ENCODE measurements at regions not wholly inside any gene's neighbourhood (a gene's known extent, or its start where the extent isn't known, plus 50 kb on each side); places are given as distances from the start of the nearest gene placed in this dataset.
A peak's percentile ranks its signal among the peaks of the same experiment; 100 is the strongest.
"Not testable (repeated sequence)": the region's sequence is repeated elsewhere in the genome, so short reads cannot be mapped to it uniquely, and the experiment has no call there.

DNA sequence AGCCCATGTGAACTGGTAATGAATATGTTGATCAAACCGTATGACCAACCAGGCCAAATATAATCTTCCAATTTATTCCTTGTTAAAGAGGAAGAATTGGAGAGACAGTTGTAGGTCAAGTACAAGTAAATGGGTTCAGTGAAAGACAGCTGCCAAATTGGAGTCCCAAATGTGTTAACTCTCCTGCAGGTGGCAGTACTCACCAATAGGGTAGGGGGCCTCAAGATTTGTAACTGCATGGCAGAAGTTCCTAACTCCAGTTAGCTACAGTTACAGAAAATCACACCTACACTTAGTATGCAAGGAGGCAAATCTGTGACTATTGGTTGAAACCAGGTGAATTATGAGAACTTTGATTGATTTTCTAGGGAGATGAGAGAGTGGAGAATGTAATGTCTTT, 278.0 kb downstream of the ZBBX start:
- no peak for DNase-seq (ENCODE audit: low spot score)

DNA sequence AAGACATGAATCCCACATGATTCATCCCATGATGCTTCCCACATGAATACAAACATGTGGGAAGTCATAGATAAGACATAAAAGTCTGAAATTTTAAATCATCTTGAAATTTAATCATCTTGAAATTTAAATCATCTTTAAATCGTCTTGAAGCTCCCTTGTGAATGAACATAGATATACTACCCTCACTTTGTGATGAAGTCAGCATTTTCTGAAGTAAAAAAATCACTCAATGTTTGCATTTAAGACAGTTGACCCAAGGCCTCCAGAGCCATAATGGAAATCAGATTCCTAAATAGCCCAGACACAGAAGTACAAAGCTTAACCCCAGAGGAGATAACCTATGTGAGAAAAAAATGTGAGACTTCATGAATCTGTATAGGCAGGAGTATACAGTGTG, 279.4 kb downstream of the ZBBX start:
- no peak for DNase-seq (ENCODE audit: low spot score)

DNA sequence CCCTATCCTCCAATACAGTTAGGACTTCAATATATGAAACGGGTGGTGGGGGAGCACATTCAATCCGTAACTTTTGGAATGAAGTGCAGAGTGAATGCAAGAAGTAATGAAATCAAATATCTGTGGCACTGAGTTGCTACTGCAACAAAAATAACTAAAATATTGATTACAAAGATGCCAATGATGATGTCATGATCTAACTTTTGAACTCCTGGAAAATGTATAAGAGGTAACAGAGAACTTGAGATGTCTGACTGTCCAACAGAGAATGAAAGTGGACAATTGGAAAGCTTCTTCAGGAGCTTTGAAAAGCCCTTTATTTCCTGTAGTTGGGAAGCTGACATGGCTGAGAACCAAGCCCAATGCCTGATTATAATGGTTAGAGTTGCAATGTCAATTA, 279.9 kb downstream of the ZBBX start:
- no peak for DNase-seq (ENCODE audit: low spot score)

DNA sequence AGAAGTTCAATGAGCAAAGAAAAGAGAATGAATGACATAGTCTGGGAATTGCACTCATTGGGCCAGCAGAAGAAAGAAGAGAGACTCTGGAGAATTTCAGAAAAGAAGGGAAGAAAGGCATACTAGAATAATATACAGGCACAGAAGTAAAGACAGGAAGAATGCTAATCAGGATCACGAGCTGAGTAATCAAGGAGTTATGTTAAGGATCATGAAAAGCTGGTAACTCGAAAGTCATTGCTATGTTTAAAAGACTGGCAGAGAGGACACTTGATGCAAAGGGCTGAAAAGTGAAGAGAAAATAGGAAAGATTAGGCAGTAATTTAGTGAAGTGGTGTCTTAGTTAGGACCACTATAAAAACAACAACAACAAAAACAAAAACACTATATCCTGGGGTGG, 284.1 kb downstream of the ZBBX start:
- DNase-seq (ENCODE audit: low spot score), result no peak

DNA sequence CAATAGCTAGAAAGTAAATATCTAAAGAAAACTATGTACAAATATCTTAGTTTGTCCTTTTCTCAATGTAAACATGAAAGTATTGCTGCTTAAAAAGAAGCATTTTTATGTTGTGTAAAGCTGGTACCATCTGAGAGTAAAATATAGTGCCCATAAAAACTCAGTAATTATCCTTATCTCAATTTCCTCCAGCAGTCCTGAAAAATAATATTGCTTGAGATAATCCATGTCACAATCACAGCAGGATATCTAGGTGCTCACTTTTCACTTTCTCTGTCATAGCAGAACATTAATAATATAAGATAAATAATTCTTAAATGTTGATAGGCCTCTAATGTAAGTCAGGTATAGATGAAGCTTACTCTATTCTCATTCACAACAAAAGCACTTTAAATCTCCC, 285.5 kb downstream of the ZBBX start:
- no peak for DNase-seq (ENCODE audit: low spot score)

DNA sequence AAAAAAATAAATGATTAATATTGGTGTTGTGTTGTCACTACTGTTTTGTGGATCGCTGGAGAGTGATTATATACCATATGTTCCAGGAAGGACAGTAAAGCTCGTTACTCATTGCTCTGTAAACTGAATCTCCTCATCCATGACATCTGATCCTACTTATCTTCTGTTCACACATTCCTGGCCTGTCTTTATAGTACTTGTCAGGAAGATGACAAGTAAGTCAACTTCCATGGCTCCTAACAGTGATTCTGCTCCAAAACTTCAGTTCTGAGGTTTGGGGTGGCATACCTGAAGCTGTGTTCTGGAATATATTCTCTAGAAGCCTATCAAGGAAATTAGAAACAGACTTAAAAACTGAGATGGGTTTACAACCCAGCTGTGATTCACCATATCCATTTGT, 288.9 kb downstream of the ZBBX start:
- DNase-seq (ENCODE audit: low spot score), result no peak

DNA sequence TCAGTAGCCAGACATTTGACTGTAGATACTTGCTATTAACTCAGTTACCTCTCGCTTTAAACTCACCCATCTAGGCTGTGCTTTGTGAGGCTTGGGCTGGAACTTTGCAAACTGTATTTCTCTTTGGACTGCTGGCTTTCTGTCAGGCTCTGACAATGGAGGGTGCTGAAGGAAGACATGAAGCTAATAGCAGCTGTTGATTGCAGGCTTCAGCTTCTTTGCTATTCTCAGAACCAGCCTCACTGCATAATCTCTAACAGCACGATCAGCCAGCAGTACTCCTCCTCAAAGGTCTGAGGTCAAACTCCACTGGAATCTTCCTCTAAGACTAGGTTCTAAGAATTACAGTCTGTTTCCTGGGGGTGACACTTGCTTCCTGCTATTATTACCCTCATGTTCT, 295.6 kb downstream of the ZBBX start:
- no peak for DNase-seq (ENCODE audit: low spot score)

DNA sequence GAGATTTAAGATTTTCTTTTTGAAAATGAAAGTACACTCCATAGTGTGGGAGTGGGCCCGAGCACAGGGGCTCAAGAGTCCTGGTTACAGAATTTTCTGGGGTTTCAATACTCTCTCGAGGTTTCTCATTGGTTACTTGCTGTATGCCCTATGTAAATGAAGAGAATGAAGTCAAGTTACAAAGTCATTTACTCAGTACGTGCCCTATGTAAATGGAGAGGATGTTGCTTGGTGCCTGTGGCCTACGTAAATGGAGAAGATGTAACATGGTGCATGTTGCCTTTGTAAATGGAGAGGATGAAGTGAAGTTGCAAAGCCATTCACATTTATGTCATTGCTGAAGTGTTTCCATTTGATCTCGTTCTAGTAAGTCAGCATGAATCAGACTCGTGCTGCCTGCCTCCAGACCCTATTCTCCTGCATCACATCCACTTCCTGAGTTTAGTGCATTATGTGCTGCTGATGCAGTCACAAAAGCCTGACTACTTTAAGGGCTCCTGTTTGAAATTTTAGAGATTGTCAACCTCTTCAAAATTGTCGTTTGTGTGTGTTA, 302.0 kb downstream of the ZBBX start:
- DNase-seq (ENCODE audit: low spot score), result peak; percentile 42

DNA sequence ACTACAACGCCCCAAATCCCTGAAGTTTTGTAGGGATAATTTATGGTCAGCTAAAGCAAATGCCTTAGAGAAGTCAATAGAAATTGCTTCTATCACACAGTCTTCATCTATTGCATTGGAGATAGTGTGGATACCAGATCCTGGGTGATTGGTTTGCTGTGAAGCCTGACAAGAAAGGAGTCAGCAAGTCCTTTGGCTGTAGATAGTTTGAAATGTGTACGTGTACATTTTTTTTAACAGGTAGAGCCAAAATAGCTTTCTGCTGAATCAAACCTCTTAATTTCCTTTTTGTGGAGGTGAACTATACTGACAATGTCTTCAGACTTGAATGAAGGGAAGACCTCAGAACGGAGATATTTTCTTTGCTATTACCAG, 312.3 kb downstream of the ZBBX start:
- no peak for DNase-seq (ENCODE audit: low spot score)

DNA sequence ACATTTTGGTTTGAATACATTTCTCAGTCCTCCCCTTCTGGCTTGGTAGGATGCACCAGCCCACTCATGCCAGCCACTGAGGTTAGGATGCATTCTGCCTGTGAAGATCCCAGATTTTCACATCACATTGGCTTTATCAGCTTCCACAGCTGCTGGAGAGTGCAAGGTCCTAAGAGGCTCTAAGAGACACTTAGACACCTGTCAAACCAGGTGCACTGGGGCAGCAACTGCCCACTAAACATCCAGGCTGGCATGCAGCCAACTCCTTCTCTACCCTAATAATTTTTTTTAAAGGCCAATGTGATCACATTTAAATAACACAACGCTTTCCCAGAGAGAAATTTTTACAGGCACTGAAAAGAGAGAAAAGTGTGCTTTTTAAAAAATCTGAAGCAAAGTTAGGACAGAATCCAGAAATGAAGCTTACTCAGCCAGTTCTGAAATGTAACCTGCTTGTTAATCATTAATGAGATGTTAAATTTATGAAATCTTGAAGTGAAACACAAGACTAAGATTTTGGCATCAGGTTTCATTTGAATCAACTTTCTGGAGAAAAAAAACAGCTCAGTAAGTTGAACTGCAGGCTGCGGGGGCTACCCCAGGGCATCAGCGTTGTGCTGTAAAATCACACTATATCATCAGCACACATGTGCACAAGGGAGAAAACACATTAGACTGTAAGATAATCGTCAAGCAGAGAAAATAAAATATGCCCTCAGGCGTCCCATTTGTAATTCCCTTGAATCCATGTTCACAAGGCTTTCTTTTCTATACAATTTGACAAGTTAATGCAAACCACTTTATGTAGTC, 312.9 kb downstream of the ZBBX start:
- DNase-seq (ENCODE audit: low spot score), result no peak

DNA sequence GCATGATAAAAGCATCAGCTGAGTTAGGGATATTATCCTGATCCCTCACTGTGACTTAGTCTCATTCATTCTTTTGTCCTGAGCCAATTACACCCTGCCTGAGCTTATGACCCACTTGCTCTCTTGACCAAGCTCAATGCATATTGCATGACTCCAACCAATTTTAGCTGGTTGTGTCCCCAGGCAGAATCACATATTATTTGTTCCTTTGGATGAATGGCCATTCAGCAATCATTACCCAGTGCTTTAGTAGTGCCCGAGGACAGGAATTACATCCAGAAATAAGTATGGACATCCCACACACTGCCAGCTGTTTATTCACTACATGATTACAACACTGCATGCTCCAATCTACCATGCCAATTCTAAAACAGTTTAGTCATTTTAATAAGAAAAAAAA, 322.5 kb downstream of the ZBBX start:
- DNase-seq (ENCODE audit: low spot score), result no peak

DNA sequence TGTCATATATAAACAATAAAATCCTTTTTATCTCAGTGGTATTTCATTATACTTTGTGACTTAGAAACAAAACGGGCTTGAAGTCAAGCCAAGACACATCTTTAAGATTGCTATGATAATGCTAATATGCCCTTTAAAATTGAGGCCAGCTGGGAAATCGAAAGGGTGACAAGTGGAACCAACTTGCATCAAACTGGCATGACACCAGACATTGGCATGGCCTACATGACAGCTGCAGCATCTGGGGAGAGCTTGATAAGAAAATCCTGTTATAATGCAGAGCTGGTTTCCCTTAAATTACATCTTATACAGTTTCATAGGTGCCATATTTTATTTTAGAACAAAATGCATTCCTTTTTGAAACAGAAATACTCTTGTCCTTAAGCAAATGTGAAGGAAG, 325.2 kb downstream of the ZBBX start:
- DNase-seq (ENCODE audit: low spot score), result no peak

DNA sequence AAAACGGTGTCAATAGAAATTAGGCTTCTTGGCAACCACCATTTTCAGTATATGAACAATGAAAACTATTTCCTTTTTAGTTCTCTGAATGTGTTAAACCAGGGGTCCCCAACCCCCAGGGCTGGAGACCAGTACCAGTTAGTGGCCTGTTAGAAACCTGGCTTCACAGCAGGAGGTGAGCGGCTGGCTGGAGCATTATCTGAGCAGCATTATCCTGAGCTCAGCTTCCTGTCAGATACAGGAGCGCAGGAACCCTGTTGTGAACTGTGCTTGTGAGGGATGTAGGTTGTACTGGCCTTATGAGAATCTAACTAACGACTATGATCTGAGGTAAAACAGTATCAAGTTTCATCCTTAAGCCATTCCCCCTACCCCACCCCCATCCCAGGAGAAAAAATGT, 328.7 kb downstream of the ZBBX start:
- no peak for DNase-seq (ENCODE audit: low spot score)

DNA sequence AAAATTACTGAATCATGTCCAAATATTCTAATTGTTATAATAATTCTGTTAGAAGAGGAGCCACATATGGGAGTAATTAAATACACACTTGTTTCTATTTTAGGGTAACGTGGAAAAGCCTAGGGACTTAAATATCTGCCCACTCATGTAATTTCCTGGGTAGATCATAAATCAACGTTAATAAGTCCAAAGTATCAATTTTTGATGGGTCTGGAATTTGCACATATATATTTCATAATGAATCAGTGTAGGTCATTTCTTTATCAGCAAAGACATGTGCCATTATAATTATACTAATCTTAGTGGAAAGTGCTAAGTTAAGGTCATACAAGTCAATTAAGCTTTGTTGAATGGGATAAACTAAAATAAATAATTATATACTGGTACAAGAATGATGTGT, 346.2 kb downstream of the ZBBX start:
- DNase-seq (ENCODE audit: low spot score), result no peak

DNA sequence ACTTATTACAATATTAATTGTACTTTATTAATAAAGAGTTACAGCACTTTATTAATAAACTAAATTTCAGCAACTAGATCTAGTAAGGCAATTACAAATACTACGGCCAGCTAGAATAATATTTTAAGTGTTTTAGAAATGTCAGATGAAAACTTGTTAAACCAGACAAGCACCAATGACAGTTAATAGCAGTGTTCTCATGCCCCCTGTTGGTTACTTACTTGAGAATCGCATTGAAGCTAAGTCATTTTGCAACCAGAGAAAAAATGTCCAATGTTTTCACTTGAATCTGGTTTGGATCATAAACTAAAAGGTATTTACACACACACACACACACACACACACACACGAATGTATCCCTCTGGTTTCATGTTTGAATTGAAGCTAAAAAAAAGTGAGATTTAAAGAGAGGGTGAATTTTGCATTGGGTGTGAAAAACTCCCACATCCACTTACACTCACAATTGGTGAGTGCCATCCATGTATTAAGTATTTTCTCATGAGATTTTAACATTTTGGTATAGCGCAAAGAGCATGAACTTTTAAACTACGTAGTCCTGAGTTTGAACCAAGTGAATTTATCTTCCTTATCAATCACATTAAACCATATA, 347.7 kb downstream of the ZBBX start:
- DNase-seq (ENCODE audit: low spot score), result peak; percentile 75

DNA sequence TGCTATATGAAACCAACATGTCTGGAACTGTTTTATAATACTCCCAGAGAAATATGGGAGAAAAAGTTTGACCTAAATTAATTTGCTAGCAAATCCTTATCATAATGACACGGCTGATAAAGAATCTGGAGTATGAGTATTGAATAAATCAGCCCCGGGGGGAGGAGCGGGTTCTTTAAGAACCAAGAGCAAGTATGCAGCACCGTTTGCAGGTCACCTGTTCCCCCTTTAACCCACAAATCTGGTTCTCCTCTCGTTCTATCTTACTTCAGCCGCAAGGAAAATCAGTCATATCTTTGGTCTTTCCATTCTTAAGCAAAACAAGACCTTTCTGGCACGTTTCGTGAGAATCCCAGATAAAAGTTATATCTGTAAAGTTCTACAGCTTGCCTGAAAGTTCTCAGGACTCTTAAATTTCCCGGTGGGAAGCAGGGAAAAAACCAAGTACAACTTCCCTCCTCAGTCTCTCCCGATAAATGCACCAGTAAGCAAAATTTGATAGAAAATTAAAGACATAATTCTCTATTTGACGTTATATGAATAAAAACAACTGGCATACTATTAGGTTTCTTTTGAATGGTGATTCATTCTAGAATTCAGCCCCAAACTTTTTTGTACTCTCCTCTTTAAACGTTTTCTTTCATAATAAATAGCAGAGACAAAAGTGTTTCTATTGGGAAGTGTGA, 348.6 kb downstream of the ZBBX start:
- DNase-seq (ENCODE audit: low spot score), result no peak

DNA sequence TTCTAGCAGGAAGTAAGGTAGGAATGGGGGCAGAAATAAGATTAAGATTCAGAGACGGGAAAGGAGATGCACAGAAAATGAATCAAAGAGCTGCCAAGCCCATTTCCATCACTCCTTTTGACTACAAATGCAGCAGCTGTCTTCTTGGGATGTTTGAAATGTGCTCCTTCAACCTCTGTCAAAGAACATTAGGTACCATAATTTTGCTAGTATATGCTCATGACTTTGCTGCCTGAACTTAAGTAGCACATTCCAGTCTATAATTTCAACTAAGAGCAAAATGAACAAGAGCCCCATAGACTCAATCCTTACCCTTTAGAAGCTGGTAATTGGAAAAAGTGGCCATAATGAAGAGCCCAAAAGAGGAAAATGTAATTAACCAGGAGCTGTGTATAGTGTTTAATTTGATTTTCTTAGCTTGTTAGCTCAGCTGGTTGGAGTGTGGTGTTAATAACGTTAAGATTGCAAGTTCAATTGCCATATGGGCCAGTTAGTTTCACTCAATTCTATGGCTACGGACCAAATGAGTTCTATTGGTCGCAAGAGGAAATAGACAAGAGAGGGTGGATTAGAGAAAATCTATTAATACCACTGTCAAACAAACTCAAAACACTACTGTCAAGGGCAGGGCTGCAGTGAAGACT, 349.9 kb downstream of the ZBBX start:
- no peak for DNase-seq (ENCODE audit: low spot score)

DNA sequence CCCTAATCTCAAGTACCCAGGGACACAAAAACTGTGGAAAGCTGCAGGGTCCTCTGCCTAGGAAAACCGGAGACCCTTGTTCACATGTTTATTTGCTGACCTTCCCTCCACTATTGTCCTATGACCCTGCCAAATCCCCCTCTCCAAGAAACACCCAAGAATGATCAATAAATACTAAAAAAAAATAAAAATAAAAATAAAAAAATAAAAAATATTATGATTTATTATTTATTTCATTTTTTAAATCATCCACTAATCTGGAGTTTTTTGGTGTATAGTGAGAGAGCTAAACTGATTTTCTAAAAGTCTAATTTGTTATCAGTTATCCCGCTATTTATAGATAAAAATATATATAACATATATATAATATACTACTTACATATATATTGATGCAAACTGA, 360.6 kb downstream of the ZBBX start:
- DNase-seq (ENCODE audit: low spot score), result not testable (repeated sequence)

DNA sequence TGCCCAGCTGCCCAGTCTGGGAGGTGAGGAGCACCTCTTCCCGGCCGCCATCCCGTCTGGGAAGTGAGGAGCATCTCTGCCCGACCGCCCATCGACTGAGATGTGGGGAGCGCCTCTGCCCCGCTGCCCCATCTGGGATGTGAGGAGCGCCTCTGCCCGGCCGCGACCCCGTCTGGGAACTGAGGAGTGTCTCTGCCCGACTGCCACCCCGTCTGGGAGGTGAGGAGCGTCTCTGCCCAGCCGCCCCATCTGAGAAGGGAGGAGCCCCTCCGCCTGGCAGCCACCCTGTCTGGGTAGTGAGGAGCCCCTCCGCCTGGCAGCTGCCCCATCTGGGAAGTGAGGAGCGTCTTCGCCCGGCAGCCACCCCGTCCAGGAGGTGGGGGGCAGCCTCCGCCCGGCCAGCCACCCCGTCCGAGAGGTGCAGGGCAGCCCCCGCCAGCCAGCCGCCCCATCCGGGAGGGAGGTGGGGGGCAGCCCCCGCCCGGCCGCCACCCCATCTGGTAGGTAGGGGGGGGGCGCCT, 361.4 kb downstream of the ZBBX start:
- DNase-seq (ENCODE audit: low spot score), result not testable (repeated sequence)

DNA sequence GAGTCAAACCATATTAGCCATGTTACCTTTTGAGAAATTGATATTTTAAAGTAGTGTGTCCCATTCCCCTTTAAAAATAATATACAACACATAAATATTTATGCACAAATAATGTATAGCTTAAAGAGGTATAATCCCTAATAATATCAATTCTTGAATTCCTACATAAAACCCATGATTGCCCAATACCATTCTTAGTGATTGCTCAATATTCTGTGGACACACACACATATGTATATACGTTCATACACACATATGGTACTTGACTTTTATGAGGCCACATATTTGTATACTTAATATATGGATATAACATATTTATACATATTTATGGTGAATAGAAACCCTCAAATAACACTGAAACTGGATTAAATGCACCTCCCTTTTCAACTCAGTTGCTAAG, 367.4 kb downstream of the ZBBX start:
- no peak for DNase-seq (ENCODE audit: low spot score)

DNA sequence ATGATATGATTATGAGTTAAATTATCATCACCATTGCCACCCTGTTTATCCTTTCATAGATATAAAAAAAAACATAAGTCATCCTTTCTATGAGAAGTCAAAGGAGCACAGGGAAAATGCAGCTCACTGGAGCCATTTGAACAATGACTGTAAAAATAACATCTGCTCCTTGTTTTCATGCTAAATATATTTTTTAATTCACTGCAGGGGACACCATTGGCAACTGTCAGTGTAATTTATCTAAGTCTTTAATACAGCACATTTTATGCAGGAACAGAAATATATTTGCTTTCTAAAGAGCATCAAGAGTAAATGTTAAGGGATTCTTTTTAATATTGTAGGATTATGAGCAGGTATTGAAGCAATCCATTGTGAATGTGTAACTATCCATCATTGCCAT, 371.3 kb downstream of the ZBBX start:
- no peak for DNase-seq (ENCODE audit: low spot score)

DNA sequence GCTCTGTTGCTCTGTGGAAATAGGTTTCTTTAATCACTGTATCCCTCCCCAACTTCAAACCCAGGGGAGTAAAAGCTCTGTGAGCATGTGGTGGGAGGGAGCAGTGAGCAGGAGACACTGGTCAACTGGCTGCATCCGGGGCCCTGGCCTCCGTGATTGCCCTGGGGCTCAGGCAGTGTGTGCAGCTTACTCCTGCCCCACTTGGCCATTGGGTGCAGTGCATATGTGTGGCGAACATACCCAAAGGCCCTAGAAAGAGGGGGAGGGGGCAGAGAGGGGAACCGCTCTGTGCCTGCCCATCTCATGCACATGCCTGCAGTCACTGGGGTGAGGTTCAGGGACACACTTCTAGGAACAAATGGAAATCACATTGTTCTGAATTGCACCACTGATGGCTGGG, 378.7 kb downstream of the ZBBX start:
- DNase-seq (ENCODE audit: low spot score), result no peak
